Activated CD4-positive, alpha-beta memory T cell treated with anti-CD3 and anti-CD28 coated beads, Interleukin-2, amount 10 ng/mL, durations not matched to agents 7 days and 5 days (primary cell): ENCODE measurements at regions not wholly inside any gene's neighbourhood (a gene's known extent, or its start where the extent isn't known, plus 50 kb on each side); places are given as distances from the start of the nearest gene placed in this dataset.

Experiments used
- CTCF ChIA-PET: fragments of 350-600 bp; sonication (Branson Sonifier 250); formaldehyde crosslinking; loops from one replicate; lab custom pipeline; 2021; ENCODE audit warnings: antibody characterized with exemption, inconsistent platforms; lab: Charles Lee
- POLR2A ChIA-PET: fragments of 350-600 bp; sonication (Branson Sonifier 250); formaldehyde crosslinking; loops from one replicate; lab custom pipeline; 2021; ENCODE audit warnings: antibody characterized with exemption; lab: Charles Lee
- DNase-seq: peaks from one replicate; pipeline ENCODE4 v3.0.0-alpha.2; 2020
- H3K27ac Mint-ChIP-seq: one replicate; pipeline ENCODE4 v1.8.0; 2021; ENCODE audit warnings: mild to moderate bottlenecking, mixed read lengths
- H3K27me3 Mint-ChIP-seq: one replicate; pipeline ENCODE4 v1.8.0; 2021; ENCODE audit warnings: mixed read lengths
- H3K36me3 Mint-ChIP-seq: one replicate; pipeline ENCODE4 v1.8.0; 2021; ENCODE audit warnings: low read depth, mixed read lengths
- H3K4me1 Mint-ChIP-seq: one replicate; pipeline ENCODE4 v1.8.0; 2021; ENCODE audit warnings: mixed read lengths
- H3K4me3 Mint-ChIP-seq: one replicate; pipeline ENCODE4 v1.8.0; 2021; ENCODE audit warnings: mild to moderate bottlenecking, mixed read lengths
- H3K9me3 Mint-ChIP-seq: one replicate; pipeline ENCODE4 v1.8.0; 2021; ENCODE audit warnings: mixed read lengths

GRCh38 chr3:16114930-16115329 lies 59.5 kb upstream of the GALNT15 start:
- no peak overlapping the region for H3K4me3 Mint-ChIP-seq
- H3K4me1 Mint-ChIP-seq: no peaks in the 10 kb centered on the region
- H3K27ac Mint-ChIP-seq: no peak overlapping the region

DNA sequence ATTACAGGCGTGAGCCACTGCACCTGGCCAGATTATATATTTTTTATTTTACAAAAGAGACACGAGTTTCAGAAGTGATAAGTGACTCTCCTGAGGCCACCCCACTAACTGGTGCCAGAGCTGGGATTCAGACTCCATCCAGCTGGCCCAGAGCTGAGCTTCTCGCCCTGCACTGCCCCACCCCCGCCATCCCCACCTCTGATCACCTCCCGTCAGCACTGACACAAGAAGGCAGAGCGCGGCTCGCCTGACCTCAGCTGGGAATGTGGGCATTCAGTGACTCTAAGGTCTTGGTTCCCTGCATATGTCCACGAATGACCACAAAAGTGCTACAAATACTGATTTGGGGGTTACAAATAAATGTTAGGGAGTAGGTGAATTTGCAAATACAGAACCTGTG lies 56.1 kb upstream of the GALNT15 start:
- Mint-ChIP-seq H3K4me1 (no peaks in the 10 kb centered on the region), H3K27ac (no peak overlapping the region), H3K4me3 (no peak overlapping the region), H3K36me3 (no peaks in the 10 kb centered on the region), H3K9me3 (no peaks in the 10 kb centered on the region), H3K27me3 (no peaks in the 10 kb centered on the region)
- no peak for DNase-seq
- CTCF ChIA-PET: no interaction called here
- POLR2A ChIA-PET: no interaction called here

More at GRCh38 chr3:16114930-16115329, 59.5 kb upstream of the GALNT15 start:
- CTCF ChIA-PET: no interaction called here
- POLR2A ChIA-PET: no interaction called here
- DNase-seq: no peak
- Mint-ChIP-seq H3K36me3 (no peaks in the 10 kb centered on the region), H3K9me3 (no peaks in the 10 kb centered on the region), H3K27me3 (no peaks in the 10 kb centered on the region)

GRCh38 chr3:16119887-16120286 lies 54.6 kb upstream of the GALNT15 start:
- Mint-ChIP-seq H3K4me3 (no peak overlapping the region), H3K36me3 (no peaks in the 10 kb centered on the region), H3K9me3 (no peaks in the 10 kb centered on the region), H3K27ac (no peak overlapping the region), H3K4me1 (no peaks in the 10 kb centered on the region), H3K27me3 (no peaks in the 10 kb centered on the region)
- ChIA-PET POLR2A (no interaction called here), CTCF (no interaction called here)
- DNase-seq: no peak

- H3K27me3 Mint-ChIP-seq: no peaks in the 10 kb centered on the region
- no peaks in the 10 kb centered on the region for H3K9me3 Mint-ChIP-seq
- ChIA-PET CTCF (no interaction called here), POLR2A (no interaction called here)
- no peaks in the 10 kb centered on the region for H3K36me3 Mint-ChIP-seq
- H3K27ac Mint-ChIP-seq: no peak overlapping the region
- DNase-seq: no peak
- no peaks in the 10 kb centered on the region for H3K4me1 Mint-ChIP-seq
- no peak overlapping the region for H3K4me3 Mint-ChIP-seq
Measured at GRCh38 chr3:16121391-16121790, 53.1 kb upstream of the GALNT15 start.

GRCh38 chr3:16122155-16122554 lies 52.3 kb upstream of the GALNT15 start:
- no peak overlapping the region for H3K4me3 Mint-ChIP-seq
- DNase-seq: no peak
- H3K36me3 Mint-ChIP-seq: no peaks in the 10 kb centered on the region
- ChIA-PET CTCF (no interaction called here), POLR2A (no interaction called here)
- no peaks in the 10 kb centered on the region for H3K4me1 Mint-ChIP-seq
- H3K9me3 Mint-ChIP-seq: no peaks in the 10 kb centered on the region
- no peaks in the 10 kb centered on the region for H3K27me3 Mint-ChIP-seq
- no peak overlapping the region for H3K27ac Mint-ChIP-seq

DNA sequence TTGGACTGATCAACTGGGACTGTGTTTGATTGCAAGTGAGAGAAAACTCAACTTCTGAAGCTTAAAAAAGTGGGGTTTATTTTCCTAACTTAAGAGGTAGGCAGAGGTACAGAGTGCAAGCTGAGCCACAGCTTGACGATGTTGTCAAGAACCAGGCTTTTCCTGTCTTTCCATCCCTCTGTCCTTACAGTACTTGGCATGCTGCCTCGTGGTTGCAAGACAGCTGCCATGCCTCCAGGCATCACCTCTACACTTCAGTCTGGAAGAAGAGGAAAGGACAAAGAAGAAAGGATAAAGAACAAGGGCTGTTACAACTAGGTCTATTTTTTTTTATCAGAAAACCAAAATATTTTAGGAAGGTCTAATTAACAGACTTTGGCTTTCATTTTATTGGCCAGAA lies 51.8 kb upstream of the GALNT15 start:
- POLR2A ChIA-PET: no interaction called here
- H3K4me3 Mint-ChIP-seq: no peak overlapping the region
- CTCF ChIA-PET: no interaction called here

GRCh38 chr3:16124636-16125035 lies 49.8 kb upstream of the GALNT15 start:
- H3K36me3 Mint-ChIP-seq: no peaks in the 10 kb centered on the region
- no peak overlapping the region for H3K4me3 Mint-ChIP-seq
- CTCF ChIA-PET: no interaction called here
- H3K9me3 Mint-ChIP-seq: no peaks in the 10 kb centered on the region
- H3K27me3 Mint-ChIP-seq: no peaks in the 10 kb centered on the region
- POLR2A ChIA-PET: no interaction called here
- H3K4me1 Mint-ChIP-seq: no peaks in the 10 kb centered on the region
- DNase-seq: no peak
- no peak overlapping the region for H3K27ac Mint-ChIP-seq

More for the DNA sequence above, 51.8 kb upstream of the GALNT15 start:
- no peak for DNase-seq
- H3K9me3 Mint-ChIP-seq: no peaks in the 10 kb centered on the region
- H3K4me1 Mint-ChIP-seq: no peaks in the 10 kb centered on the region
- no peaks in the 10 kb centered on the region for H3K27me3 Mint-ChIP-seq
- H3K36me3 Mint-ChIP-seq: no peaks in the 10 kb centered on the region
- no peak overlapping the region for H3K27ac Mint-ChIP-seq
